ENCODE measurements at regions not wholly inside any gene's neighbourhood (a gene's known extent, or its start where the extent isn't known, plus 50 kb on each side); places are given as distances from the start of the nearest gene placed in this dataset.

DNA sequence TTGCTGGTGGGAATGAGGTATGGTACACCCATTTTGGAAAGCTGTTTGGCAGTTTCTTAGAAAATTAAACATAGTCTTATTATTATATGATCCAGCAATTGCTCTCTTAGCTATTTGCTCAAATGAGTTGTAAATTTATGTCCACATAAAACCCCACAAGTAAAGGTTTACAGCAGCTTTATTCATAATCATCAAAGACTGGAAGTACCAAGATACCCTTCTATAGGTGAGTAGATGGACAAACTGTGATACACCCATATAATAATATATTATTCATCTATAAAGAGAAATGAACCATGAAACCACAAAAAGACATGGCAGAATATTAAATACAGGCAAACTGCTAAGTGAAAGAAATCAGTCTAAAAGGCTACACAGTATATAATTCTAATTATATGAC, 344.7 kb upstream of the CDIN1 start:
- no peak for DNase-seq (ENCODE audit: low spot score)
- TF ChIP-seq, protein P1, sequence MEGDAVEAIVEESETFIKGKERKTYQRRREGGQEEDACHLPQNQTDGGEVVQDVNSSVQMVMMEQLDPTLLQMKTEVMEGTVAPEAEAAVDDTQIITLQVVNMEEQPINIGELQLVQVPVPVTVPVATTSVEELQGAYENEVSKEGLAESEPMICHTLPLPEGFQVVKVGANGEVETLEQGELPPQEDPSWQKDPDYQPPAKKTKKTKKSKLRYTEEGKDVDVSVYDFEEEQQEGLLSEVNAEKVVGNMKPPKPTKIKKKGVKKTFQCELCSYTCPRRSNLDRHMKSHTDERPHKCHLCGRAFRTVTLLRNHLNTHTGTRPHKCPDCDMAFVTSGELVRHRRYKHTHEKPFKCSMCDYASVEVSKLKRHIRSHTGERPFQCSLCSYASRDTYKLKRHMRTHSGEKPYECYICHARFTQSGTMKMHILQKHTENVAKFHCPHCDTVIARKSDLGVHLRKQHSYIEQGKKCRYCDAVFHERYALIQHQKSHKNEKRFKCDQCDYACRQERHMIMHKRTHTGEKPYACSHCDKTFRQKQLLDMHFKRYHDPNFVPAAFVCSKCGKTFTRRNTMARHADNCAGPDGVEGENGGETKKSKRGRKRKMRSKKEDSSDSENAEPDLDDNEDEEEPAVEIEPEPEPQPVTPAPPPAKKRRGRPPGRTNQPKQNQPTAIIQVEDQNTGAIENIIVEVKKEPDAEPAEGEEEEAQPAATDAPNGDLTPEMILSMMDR (IDR thresholded peaks at IDR 0.05; ENCODE audit: extremely low read depth, missing control alignments) = no peak

DNA sequence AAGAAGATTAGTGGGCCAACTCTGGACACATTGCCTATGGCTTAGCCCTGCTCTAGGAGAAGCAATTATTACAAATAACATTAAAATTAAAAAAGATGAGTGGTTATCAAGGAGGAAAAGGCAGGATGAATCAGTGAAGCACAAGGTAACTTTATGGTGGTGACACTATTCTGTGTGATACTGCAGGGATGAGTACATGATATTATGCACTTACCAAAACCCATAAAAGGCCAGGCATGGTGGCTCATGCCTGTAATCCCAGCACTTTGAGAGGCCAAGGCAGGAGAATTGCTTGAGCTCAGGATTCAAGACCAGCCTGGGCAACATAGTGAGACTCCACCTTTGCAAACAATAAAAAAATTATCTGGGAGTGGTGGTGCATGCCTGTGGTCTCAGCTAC, 344.3 kb upstream of the CDIN1 start:
- TF ChIP-seq, protein P1 (IDR thresholded peaks at IDR 0.05; ENCODE audit: extremely low read depth, missing control alignments) = no peak
- DNase-seq (ENCODE audit: low spot score) = no peak

DNA sequence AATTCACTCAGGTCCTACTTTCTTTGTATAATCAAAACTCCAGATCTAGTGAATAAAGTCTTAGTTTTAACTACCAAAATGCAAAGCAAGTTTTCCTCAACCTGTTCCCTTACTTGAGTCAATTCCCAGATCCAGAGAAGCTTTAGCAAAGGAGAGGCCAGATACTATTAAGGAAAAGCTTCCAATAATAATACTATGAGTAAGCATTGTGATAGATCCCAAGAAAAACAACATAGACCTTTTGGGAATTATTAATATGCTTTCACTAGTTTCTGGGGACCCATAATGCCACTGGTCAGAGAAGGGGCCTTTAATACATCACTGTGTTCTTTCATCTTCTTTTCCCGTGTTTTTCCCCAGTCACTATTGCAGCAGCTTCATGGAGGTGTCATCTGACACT, 339.9 kb upstream of the CDIN1 start:
- TF ChIP-seq, protein P1 (IDR thresholded peaks at IDR 0.05; ENCODE audit: extremely low read depth, missing control alignments) = no peak
- DNase-seq (ENCODE audit: low spot score) = no peak

DNA sequence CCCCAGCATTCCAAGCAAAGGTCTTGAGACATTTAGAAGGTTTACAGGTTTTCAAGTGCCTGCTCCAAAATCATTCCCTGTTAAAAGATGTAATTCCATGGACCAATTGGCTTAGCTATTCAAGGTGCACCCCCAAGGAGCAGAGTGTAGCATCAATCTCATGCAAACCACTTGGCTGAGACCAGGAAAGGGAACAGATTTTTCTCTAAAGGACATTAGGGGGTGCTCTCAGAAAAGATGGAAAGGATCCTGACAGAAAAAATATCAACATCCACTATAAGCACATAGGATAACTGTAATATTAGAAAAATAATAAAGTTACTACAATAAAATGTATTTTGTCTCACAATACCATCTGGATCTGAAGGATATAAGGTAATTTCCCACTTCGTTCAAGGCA, 328.0 kb upstream of the CDIN1 start:
- no peak for DNase-seq (ENCODE audit: low spot score)
- TF ChIP-seq, protein P1 (IDR thresholded peaks at IDR 0.05; ENCODE audit: extremely low read depth, missing control alignments) = no peak

DNA sequence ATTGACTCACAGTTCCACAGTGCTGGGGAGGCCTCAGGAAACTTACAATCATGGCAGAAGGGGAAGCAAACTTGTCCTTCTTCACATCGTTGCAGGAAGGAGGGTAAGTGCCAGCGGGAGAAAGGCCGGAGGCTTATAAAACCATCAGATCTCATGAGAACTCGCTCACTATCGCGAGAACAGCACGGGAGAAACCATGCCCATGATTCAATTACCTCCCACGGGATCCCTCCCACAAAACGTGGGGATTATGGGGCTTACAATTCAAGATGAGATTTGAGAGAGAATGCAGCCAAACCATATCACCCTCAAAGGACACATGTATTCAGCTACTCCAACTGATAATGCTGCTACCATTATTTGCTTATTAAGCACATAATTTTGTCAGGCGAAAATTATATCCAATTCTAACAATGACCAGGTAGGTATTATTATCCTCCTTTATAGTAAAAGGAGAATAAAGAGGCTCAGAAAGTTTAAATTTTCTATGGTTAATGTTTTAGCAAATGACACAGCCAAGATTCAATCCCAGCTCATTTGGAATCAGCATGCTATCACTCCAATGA, 327.2 kb upstream of the CDIN1 start:
- TF ChIP-seq, protein P1 (IDR thresholded peaks at IDR 0.05; ENCODE audit: extremely low read depth, missing control alignments) = no peak
- no peak for DNase-seq (ENCODE audit: low spot score)

DNA sequence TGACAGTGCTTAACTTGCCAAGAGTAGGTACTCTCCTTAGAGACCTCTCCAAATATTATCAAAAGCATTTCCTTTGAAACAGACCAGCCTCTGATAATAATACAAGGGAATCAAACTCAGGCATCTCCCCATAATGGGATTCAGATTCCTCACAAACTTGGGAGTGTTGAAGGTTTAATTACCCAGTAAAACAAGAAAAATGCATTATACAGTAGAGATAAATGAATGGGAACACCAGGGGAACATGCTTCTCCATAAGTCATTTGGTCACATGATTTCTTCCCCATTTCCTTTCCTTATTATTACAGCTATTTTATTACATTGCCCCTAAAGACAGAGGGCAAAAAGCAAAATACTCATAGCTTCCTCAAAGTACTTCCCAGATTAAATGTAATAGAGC, 325.0 kb upstream of the CDIN1 start:
- no peak for DNase-seq (ENCODE audit: low spot score)
- TF ChIP-seq, protein P1 (IDR thresholded peaks at IDR 0.05; ENCODE audit: extremely low read depth, missing control alignments) = no peak

DNA sequence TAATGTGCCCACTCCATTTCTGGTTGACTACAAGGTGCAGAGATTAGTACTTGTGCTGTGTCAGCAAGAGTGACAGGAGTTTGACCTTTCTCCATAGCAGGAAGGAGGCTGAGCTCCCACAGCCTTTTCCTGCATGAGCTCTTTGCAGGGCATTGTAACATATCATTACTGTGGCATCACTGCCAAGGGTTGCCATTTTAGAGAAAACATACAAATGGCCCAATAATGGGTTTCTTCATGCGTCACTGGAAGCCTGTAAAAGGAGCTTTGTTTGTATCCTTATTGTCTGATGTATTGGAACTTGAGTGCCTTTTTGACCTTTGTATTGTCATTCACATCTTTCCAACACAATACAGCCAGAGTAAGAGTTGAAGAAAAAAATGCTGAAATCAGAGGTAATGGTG, 323.0 kb upstream of the CDIN1 start:
- TF ChIP-seq, protein P1 (IDR thresholded peaks at IDR 0.05; ENCODE audit: extremely low read depth, missing control alignments) = no peak
- no peak for DNase-seq (ENCODE audit: low spot score)

Measured in GM20000 (cell line).